ENCODE measurements at regions not wholly inside any gene's neighbourhood (a gene's known extent, or its start where the extent isn't known, plus 50 kb on each side); places are given as distances from the start of the nearest gene placed in this dataset.

DNA sequence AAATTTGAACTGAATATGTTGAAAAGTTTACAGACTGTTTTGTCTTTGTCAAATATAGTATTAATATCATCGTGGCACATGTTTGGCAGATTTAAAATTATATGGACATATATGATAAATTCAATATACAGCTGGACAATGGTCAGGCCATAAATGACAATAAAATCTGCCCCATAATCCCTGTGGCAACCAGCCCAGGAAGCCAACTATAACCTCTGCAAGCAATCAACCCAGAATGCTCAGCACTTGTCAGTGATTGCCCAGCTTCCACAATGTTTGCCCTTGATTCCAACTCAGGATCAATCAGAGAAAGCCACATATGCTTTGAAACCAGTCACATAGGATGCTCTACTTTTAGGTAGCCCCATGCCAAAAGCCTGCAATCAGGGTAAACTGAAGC is 671.9 kb downstream of the SUCLG1 start:
- DNase-seq (ENCODE audit: low read depth in 2 of 2) = no peak

DNA sequence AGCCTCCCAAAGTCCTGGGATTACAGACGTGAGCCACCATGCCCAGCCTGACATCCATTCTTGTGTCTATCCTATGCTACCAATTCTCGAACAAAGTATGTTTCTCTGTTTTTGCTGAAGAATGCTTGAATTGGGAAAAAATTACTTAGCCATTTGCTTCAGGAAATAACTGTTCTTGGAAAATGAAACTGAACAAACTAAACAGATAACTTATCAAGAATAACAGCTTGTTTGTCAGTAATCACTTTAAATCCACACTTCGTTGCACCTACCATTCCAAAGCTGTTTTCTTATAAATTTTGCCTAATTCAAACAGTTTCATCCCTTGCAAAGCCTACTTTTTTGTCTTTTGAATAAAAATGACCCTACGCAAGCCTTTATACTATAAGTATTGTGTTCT is 672.9 kb downstream of the SUCLG1 start:
- no peak for DNase-seq (ENCODE audit: low read depth in 2 of 2)

DNA sequence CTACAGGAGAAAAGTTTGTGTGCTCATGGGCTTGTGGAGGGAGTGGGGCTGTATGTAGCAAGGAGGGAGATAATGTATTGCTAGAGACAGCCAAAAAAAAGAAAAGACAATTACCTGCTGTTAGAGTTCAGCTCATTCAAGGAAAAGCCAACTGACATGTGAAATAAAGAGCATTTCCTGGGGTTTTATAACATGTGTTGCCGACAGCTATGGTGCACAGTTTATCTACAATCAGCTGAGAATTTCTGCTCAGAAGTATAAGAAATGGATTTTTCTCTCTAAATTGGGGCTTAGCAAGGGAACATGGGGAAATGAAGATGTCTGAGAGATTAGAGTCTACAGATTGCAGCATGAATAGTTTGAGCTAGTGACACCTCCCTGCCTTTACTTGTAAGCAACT is 674.1 kb downstream of the SUCLG1 start:
- no peak for DNase-seq (ENCODE audit: low read depth in 2 of 2)

DNA sequence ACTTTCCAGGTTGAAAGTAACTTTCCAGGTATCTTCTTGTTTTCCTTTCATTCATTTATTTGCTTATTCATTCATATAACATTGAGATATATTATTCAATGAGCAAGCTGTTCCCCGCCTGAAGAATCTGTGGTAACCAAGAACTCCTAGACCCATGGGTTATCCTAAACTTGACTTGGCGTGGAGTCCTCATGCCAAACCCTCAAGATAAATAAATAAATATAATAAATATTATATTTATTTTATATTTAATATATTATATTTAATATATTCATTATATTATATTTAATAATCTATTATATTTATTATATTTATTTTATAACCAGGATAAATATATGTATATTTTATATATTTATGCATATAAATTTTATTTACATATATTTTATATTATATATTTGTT is 674.8 kb downstream of the SUCLG1 start:
- DNase-seq (ENCODE audit: low read depth in 2 of 2) = no peak

DNA sequence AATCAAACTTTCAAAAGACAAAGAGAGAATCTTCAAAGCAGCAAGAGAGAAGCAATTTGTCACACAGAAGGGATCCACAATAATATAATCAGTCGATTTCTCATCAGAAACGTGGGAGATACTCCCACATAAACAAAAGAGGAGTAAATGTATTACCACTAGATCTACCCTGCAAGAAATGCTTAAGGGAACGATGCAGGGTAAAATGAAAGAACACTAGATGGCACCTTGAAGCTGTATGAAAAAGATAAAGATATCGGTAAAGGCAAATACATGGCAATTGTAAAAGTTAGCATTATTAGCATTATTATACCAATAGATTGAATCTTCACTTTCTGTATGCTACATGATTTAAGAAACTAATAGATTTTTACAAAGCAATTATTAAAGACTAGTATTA is 677.0 kb downstream of the SUCLG1 start:
- DNase-seq (ENCODE audit: low read depth in 2 of 2) = no peak

DNA sequence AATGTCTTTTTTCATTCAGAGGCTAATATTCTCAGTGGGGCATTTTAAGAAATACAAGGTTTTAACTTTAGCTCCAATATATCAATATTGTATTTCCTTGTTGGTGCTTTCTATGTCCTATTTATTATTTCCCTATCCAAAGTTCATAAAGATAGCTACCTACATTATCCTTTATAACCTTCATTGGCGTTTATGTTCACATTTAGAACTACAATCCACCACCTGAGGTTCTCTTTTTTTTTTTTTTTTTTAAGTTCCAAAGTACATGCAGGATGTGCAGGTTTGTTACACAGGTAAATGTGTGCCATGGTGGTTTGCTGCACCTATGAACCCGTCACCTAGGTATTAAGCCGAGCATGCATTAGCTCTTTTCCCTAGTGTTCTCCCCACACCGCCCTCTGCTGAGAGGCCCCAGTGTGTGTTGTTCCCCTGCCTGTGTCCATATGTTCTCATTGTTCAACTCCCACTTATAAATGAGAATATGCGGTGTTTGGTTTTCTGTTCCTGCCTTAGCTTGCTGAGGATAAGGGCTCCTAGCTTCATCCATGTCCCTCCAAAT is 694.6 kb downstream of the SUCLG1 start:
- DNase-seq (ENCODE audit: low read depth in 2 of 2) = no peak

DNA sequence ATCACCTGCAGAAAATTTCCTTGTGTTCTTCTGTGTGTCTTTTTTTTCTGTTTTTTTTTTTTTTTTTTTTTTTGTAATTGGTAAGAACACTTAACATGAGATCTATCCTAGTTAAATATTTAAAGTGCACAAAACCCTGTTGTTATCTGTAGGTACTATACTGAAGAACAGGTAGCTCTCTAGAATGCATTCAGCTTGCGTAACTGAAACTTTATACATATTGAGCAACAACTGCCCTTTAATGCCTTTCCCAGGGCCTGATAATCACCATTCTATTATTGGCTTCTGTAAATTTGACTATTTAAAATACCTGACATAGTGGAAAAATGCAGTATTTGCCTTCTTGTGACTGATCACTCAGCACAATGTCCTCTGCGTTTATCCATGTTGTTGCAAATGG is 701.8 kb downstream of the SUCLG1 start:
- no peak for DNase-seq (ENCODE audit: low read depth in 2 of 2)

DNA sequence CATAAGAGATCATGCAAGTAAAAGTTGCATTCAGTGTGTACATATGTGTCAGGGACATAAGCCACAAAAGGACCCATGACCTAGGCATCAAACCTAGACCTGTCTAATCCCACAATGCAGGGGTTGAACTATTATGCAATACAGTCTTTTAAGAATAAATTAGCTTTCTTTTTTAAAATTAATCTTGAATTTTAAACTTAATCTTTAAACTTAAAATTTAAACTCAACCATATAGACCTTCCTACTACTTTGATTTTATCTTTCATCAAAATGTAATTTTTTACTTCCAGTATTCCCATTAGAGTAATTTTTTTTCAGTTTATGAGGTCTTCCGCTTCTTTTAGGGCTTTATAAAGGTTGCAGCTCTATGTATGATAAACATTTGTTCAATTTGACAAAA is 702.9 kb downstream of the SUCLG1 start:
- DNase-seq (ENCODE audit: low read depth in 2 of 2) = no peak

DNA sequence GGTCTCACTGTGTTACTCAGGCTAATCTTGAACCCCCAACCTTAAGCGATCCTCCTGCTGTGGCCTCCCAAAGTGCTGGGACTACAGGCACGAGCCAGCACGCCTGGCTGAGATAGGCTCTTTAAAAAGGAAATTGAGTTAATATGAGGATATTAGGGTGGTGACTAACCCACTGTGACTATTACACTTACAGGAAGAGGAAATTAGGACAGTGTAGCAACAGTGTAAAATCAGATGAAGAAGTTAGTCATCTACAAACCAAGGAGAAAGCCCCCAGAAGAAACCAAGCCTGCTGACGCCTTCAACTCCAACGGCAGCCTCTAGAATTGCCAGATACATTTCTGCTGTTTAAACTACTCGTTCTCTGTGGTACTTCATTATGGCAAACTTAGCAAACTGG is 711.9 kb downstream of the SUCLG1 start:
- DNase-seq (ENCODE audit: low read depth in 2 of 2) = no peak

DNA sequence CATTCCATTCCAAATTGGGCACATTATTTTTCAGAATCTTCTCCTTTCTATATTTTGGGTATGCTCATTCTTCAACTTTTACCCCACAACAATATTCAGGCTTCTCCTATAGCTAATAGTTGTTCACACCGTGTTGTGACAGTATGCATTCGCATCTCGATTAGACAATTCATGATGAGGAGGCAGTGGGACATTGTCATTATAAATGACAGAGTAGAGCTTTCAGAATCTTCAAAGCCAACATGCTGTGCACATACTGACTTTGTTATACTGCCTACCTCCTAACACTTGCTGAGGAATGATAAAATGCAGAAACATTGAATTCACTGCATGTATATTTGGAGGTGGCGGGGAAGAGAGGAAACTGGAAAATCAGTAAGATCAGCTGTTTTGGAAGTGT is 714.2 kb downstream of the SUCLG1 start:
- no peak for DNase-seq (ENCODE audit: low read depth in 2 of 2)

DNA sequence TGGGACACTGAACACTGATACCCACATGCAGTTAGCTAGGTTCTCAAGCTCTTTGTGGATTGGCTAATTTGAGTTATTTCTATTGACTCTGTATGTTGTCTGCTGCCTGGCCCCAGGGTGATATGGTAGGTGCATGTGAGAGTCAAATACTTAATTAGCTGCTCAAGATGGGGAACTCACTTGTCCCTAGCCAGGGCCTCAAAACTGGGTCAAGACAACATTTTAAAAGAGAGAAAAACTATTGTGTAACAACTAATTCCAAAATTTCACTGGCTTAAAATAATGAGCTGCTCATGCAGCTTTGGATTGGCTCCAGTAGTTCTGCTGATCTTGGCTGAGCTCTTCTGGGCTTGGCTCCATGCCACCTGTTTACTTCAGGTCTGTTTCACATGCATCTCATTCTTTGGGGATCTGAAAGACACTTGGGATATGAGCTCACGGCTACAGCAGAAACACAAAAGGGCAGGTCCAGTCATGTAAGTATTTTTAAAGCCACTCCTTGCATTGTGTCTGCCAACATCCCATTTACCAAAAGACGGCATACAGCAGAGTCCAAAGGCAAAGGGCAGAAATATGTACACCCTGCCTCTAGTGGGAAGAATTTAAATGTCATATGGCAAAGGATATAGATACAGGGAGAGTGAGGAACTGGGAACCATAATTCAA is 716.8 kb downstream of the SUCLG1 start:
- no peak for DNase-seq (ENCODE audit: low read depth in 2 of 2)

DNA sequence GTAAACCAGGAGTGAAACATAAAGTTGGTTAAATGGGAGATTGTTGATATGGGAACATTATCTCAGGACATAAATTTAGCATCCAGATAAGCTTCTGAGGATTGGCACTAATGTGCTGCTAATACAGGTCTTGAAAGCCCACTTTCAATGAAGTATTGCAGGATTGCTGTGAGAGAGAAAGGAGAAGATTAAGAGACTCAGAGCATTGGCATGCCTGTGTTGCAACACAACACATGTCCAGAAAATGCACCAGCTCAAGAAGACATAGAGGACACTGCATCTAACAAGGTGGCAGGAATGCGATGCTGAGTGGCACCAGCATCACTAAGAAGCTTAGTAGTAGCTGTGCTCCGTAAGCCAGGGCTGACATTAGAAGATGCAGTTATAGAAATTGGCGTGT is 728.9 kb downstream of the SUCLG1 start:
- no peak for DNase-seq (ENCODE audit: low read depth in 2 of 2)

DNA sequence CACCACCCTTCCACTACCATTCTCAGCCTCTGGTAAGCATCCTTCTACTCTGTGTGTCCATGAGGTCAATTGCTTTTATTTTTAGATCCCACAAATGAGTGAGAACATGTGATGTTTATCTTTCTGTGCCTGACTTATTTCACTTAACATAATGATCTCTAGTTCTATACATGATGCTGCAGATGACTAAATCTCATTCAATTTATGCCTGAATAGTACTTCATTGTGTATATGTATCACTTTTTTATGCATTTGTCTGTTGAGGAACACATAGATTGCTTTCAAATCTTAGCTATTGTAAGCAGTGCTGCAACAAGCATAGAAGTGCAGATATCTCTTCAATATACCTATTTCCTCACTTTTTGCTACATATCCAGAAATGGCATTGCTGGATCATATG is 733.3 kb downstream of the SUCLG1 start:
- DNase-seq (ENCODE audit: low read depth in 2 of 2) = no peak

DNA sequence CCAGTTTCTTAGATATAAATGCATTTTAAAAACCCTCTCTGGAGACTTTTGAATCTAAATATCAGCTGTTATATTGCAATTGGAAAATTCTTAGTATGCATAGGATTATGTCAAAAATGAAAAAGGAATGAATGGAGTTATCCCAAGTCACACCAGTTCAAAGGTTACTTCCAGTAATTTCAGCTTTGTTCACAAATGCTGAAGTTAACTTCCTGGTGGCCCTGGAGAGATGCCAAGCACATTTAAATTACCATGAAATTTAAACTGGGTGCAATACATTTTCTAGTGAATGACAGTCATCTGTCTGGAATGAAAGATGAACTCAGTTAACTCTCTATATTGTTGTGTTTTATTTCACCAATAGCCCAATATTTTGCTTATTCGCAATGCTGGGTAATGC is 753.9 kb downstream of the SUCLG1 start:
- DNase-seq (ENCODE audit: low read depth in 2 of 2) = no peak

DNA sequence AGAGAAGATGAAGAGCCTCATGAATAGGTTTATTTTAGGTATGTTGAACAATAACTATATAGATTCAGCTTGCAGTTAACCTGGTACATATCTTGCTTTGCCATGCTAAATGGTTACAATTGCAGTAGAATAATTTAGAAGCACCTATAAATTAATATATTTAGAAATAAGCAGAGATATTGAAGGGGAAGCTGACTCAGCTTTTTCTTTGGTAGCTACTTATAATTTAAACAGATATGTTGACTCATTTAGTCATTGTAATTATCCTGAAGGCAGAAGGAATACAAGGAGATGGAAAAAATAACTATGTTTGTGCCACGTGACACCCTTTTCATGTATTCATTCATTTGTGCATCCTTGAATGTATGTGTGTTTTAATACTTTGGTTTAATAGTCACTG is 755.5 kb downstream of the SUCLG1 start:
- no peak for DNase-seq (ENCODE audit: low read depth in 2 of 2)

DNA sequence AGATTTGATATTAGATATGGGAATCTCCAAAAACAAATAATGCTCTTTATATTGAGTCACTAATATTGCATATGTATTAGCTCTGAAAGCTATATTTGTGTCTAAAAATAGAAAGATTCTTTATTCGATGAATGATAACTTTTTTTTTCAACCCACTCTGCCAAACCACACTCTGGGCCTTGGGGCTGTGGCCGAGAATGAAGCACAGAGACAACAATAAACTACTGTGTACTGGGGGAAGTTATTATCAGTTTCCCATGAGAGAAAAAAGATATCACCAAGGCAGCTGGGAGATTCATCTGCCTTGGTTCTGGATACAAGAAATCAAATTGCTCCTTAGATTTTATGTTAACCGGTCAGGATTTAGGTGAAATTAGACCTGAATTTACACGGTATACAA is 762.2 kb downstream of the SUCLG1 start:
- no peak for DNase-seq (ENCODE audit: low read depth in 2 of 2)

DNA sequence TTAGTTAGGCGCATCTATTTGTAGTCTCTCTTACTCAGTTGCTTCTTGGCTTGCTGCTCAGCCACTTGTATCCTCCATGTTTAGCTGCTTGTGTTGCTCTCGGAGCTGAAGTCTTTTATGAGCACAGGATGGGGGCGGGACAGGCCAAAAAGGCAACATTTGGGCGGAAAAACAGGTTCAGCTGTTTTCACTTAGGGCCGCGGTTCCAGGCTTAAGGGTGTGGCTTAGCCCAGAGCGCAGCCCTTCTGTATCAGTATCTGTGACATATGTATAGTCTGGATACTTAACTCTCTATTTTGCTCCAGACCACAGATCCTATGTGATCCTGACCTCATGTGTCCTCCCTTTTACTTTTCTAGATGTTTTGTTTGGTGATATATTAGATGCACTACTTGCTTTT is 763.5 kb downstream of the SUCLG1 start:
- no peak for DNase-seq (ENCODE audit: low read depth in 2 of 2)

DNA sequence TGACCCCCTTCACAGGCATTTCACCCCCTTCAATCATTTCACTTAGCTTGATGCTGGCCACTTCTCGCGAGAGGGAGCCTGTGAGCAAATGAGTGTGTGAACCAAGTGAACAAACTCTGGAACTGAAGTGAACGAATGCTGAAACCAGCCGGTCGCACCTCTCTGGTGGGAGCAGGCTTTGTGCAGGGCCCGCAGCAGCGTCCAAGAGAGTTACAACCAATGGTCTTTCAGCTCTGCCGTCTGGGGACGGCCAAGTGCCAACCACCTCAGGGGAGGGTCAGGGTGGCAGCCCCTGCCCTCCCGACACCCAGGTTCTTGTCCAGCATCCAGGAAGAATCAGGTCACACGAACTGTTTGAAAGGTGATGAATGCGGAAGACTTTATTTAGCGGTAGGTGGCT is 764.0 kb downstream of the SUCLG1 start:
- DNase-seq (ENCODE audit: low read depth in 2 of 2) = no peak

DNA sequence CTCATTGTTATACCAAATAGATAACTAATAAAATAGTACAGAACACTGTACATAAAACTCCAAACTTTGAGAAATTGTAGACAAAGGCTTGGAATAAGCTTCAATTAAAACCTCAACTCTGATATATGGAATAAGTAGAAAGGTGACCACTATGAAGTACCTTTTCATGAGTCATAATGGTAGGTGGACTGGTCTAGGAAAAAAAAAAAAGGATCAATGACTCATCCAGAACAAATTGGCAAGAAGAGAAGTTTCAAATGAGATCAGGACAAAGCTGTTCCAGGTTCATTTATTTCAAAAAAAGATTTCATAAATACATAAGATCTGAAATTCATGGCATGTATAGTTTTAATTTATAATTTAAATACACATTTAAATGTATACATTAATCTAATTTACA is 769.7 kb downstream of the SUCLG1 start:
- DNase-seq (ENCODE audit: low read depth in 2 of 2) = no peak

DNA sequence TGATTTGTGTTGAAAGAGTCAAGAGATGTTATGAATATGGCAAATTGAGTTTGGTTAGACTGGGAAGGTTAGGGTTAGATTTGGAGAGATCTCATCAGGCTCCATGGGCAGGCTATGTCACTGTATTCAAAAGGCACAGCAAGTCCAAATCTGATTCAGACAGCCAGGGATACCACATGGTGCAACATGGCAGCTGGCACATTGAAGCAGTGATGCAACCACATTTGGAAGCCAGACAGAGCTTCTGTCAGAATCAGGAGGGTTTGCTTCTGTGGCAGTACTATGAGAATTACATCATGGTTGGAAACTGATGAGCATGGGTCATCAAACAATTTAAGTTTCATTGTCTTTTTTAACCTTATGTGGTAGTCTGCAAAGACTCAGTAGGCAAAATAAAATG is 772.2 kb downstream of the SUCLG1 start:
- no peak for DNase-seq (ENCODE audit: low read depth in 2 of 2)

DNA sequence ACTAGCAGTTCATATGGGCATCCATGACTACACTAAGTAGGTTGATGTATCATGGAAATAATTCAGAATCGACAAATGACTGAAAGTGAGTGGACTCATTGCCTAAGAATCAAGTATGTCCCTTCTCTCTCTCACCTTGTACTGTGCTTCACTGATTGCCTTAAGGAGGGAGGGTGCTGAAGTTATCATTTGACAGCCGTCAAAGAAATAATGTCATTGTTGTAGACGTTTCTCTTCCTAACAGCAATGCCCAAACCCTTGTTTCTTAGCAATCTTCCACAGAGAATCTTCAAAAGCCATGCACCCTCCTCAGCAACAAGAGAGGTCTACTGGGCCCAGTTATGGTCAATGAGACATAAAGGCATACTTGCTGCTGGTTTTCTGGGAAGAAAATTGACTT is 785.0 kb downstream of the SUCLG1 start:
- no peak for DNase-seq (ENCODE audit: low read depth in 2 of 2)

DNA sequence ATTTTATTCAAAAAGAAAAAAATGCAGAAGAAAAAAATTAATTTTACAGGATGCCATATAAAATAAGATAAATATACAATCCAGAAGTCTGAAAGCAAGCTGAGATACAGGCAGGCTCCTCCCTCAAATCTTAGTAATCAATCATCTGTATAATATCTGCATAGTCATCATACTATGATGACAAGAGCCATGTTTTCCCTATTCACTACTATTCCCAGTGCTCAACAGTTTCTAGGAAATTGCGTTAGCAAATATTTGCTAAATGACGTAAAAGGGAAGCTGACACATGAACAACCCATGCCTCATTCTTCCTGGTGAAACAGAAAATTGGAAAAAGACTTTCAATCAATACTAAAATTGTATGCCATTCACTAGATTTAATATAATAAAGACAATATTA is 793.2 kb downstream of the SUCLG1 start:
- DNase-seq (ENCODE audit: low read depth in 2 of 2) = no peak

DNA sequence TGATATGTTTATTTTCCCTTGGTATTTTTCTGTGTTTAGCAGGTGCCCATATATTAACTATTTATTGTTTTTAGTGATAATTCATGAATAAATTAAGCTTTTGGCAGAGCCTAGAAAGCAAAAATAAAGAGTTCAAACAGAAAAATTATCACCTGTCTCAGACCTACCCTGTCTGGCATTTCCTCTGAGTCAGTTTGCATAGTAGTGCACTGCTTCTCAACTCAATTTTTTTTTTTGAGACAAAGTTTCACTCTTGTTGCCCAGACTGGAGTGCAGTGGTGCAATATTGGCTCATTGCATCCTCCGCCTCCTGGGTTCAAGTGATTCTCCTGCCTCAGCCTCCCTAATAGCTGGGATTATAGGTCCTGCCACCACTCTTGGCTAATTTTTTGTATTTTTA is 793.9 kb downstream of the SUCLG1 start:
- DNase-seq (ENCODE audit: low read depth in 2 of 2) = no peak

DNA sequence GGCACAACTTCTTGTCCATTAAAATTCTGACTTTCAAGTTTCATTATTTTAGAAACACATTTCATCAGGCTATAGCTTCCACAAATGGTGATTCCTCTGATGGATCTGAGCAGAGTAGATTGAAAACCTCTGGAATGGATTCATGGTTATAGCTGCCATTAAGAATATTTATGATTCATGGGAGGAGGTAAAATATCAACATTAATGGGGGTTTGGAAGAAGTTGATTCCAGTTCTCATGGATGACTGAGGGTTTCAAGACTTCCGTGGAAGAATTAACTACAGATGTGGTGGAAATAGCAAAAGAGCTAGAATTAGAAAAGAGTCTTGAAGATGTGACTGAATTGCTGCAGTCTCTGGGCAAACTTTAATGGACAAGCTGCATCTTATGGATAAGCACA is 797.4 kb downstream of the SUCLG1 start:
- DNase-seq (ENCODE audit: low read depth in 2 of 2) = no peak
